AG09309 (cell line): ENCODE measurements at regions not wholly inside any gene's neighbourhood (a gene's known extent, or its start where the extent isn't known, plus 50 kb on each side); places are given as distances from the start of the nearest gene placed in this dataset.

Experiments used
- DNase-seq: peaks from one replicate; pipeline ENCODE4 v3.0.0-alpha.2; 2010; ENCODE audit warnings: low read depth
- H3K4me3 ChIP-seq: 2 replicates; pipeline ENCODE4 v1.5.1; 2011; ENCODE audit warnings: mild to moderate bottlenecking, low read depth, low read length, moderate library complexity; ENCODE audit not compliant: control insufficient read depth
- TF ChIP-seq, protein P1 (sequence below): IDR thresholded peaks from 2 replicates; pipeline ENCODE4 v1.5.1; 2011; ENCODE audit warnings: mild to moderate bottlenecking, low read depth, low read length, inconsistent platforms; ENCODE audit not compliant: insufficient read depth, control insufficient read depth; ENCODE audit errors: missing control alignments

- no peak overlapping the region for H3K4me3 ChIP-seq
- TF ChIP-seq, protein P1, sequence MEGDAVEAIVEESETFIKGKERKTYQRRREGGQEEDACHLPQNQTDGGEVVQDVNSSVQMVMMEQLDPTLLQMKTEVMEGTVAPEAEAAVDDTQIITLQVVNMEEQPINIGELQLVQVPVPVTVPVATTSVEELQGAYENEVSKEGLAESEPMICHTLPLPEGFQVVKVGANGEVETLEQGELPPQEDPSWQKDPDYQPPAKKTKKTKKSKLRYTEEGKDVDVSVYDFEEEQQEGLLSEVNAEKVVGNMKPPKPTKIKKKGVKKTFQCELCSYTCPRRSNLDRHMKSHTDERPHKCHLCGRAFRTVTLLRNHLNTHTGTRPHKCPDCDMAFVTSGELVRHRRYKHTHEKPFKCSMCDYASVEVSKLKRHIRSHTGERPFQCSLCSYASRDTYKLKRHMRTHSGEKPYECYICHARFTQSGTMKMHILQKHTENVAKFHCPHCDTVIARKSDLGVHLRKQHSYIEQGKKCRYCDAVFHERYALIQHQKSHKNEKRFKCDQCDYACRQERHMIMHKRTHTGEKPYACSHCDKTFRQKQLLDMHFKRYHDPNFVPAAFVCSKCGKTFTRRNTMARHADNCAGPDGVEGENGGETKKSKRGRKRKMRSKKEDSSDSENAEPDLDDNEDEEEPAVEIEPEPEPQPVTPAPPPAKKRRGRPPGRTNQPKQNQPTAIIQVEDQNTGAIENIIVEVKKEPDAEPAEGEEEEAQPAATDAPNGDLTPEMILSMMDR = no peak
- no peak for DNase-seq
These were observed 248.8 kb upstream of the ATP11B start for GRCh38 chr3:182544542-182544941.

DNA sequence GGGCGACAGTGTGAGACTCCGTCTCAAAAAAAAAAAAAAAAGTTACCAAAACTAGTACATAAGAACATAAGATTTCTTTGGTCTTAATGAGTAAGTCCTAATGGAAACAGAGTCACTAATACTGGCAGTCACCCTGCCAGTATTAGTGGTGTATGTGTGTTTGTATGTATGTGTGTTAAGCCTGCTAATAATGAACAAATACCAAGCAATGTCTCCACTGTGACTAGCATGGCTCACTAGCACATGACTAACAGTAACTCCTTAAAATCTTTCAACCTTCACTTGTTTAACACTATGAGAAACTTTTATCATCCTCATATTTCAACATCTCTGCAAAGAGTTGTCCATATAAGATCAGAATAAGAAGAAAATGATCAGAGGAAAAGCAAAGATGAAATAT lies 231.0 kb upstream of the ATP11B start:
- DNase-seq = no peak
- H3K4me3 ChIP-seq = no peak overlapping the region
- TF ChIP-seq, protein P1 = no peak

DNA sequence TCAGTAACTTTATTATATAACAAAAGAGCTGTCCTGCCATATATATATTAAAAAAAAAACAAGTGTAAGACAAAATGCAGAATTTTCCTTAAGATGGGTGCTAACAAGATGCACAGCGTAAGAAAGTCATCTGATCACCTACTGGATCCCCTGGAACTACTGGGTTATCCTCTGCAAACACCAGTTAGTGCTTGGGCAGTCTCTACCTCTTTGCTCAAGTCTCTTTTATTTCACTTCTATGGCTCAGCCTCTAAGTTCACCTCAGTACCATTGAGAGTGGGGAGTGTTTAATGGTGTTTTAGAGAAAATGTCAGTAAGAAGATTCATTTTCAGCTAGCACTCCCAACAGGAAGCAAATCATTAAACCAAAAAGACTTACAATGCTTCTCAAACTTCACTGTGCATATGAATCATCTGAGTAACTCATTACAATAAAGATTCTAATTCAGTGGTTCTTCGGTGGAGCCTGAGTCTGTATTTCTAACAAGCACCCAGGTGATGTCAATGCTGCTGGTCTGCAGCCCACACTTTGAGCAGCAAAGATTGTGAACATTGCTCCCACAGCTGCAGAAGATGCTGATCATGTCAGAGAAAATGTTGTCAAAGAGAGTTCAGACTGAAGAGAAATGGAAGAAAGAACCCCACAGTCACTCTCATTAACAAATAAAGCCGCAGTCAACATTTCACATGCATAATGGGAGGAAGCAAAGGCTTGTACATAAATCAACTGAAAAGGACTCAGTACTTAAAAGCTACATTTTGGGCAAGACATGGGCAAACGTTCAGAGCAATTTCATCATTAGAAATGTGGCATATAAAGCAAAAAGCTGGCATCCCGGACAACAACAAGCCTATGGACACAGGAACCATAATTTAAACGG lies 227.1 kb upstream of the ATP11B start:
- no peak for DNase-seq
- H3K4me3 ChIP-seq = no peak overlapping the region
- TF ChIP-seq, protein P1 = no peak

DNA sequence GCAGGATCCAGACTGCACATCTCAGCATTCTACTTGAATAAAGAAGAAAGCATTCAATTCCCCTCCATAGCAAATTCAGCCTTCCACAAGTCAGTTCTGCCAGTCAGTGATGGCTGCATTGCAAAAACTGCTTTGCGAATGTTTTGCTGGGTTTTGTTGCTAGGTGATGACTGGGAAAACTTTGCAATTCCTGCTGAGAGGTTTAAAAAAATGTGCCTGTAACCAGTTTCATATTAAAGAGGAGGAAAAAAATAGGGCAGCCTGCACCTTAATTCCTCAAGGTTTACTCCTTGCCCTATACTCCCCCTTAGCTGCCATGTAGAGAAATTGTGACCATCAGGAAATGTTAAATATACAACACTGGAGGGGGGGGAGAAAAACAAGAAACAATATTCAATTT lies 225.6 kb upstream of the ATP11B start:
- DNase-seq = no peak
- H3K4me3 ChIP-seq = no peak overlapping the region
- TF ChIP-seq, protein P1 = no peak

DNA sequence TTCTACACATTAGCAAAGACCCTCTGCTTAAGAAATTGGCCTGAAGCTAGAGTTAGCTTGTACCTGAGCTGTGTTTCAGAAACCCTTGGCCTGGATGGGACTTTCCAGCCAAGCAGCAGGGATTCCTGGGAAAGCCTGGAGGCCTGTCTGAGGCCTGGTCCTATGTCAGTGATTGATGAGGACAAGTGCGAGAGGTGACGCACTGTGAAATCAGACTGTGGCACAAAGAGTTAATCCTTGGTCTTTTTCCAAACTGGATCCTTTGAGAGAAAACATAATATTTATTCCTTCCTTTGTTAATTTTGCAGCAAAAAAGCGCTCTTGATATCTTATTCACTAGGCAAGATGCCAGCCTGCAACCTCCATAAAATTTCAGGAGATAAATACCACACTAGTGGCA lies 225.0 kb upstream of the ATP11B start:
- DNase-seq = no peak
- TF ChIP-seq, protein P1 = no peak
- H3K4me3 ChIP-seq = no peak overlapping the region

DNA sequence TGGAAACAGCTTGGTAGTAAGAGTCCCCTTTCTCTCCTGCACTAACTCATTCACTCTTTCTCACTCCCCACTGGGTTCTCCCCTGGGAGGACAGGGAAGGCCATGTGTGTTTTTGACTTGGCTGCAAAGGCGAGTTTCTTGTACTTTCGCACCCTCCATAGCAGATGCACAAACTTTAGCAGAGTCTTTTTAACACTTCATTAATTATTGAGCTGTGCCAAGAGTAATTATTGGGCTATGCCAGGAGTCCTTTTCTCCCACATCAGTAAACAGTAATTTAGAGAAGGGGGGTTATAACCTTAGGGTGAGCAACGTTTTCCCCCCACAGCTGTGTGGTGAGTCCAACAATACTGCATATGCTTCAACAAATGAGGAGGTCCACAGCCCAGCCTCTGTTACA lies 224.4 kb upstream of the ATP11B start:
- DNase-seq = no peak
- H3K4me3 ChIP-seq = no peak overlapping the region
- TF ChIP-seq, protein P1 = no peak
